Activated gamma-delta T cell treated with Interleukin-2 at 50 U/mL for 16 hours (primary cell): ENCODE measurements at regions not wholly inside any gene's neighbourhood (a gene's known extent, or its start where the extent isn't known, plus 50 kb on each side); places are given as distances from the start of the nearest gene placed in this dataset.

Source experiments
- DNase-seq: peaks from one replicate; pipeline ENCODE4 v3.0.0-alpha.2; 2020

DNA sequence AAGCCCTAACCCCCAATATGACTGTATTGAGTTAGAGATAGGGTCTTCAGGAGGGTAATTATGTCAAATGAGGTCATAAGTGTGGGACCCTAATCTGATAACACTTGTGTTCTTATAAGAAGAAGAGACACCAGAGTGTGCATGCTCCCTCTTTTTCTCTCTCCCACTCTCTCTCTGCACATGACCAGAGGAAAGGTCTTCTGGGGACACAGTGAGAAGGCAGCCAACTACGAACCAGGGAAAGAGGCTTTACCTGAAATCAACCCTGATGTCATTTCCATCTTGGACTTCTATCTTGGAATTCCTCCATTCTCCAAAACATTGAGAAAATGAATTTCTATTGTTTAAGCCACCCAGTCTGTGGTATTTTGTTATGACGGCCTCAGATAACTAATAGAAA lies 97.2 kb upstream of the MAD2L1 start:
- no peak for DNase-seq

DNA sequence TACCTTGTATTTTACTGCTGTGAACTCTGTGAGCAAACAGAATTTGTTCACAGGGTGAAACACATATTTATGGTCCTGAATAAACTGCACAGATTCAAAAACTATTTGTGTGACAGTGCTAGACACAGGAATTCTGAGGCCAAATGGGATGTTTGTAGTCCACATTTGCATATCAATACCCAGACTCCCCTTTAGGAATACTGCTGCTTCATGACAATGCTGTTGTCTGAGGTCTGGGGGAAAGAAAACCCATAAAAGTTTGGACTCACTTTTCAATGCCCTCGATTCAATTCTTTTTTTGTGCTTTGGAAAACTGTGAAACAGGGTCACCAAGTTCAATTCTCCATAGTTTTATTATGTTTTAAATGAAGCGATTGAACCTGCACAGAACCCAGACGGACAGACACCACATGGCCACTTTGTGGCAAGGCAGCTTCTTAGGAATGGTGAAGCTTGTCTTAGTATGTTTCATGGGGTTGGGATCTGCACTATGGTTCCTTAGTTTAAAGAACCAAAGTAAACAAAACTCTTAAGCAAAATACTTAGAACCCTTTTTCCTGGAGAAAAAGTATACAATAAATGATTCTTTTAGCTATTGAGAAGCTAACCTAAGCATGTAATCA lies 92.3 kb upstream of the MAD2L1 start:
- DNase-seq, result no peak

DNA sequence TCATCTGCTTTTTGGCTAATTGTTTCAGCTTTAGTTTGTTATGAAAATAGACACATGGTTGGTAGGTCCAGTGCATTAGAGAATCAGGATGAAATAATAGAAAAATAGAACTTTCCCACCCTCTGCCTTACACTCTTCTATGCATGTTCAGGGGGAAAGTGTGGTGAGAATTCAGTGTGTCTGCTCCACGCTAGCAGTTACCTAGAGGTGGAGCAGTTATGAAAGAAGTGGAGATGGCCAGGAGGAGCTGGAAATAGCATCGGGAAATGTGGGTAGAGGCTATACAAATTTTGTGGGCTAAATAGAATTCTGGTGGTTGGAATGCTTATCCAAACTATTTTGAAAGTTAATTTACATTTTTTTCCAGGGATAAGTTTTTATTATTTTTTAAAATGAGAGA lies 91.4 kb upstream of the MAD2L1 start:
- no peak for DNase-seq

DNA sequence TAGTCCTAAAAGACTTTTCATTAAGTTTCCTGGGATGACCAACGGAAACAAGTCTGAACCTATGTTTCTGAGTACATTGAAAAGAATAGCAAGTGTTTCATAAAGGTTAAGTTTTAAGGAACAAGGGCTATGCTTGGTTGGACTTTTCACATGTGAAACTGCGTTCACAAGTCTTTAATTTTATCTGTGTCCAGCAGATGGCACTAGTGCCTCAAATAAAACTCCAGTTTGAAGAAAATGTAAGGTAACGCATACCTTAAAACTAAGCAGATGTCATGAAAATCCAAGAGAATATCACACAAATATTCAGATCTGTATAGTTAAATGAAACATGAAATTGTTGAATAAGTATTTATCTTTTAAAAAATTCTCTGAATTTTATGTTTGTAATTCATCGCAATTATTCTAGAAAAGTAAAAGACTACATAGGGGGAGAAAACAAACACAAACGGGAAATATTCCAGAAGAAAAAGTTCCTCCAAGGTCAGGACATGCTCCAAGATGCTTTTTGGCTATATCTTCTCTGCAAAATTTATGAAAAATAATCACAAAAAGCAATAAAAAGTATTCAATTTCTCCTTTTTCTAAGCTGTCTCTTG lies 89.6 kb upstream of the MAD2L1 start:
- DNase-seq, result peak; percentile 15

DNA sequence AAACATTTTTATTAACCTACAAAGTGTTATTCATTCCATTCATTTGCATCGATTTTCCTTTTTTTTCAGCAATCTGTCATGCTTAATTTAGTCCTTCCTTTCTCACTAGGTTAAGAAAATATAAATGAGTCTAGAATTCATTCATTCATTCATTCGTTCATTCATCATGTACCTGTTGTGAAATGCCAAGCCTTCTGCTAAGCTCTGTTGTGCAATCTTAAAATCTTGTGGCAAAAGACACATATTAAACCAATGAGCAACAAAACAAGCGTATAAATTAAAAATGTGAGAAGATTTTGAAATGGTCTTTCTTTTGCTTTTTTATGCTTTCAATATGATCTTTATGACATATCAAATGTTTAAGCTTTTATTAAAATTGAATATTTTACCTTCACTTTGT lies 88.6 kb upstream of the MAD2L1 start:
- DNase-seq, result no peak

DNA sequence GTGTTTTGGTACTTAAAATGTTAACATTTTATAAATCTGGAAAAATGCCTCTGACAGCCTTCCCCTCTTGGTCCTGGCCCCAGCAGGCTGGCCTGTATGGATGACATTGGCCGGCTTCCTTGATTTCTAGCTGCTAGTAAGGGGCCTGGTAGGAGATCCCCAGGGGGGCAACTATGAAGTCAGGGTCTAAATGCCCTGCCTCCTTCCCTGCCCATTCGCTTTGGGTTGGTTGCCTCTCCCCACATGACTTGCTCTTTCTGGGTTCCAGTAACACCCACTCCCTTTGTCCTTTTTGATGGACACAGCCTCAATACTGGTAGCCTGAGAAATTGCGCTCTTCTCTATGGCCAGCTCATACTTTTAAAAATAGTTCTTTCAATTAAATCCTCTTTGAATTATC lies 78.0 kb upstream of the MAD2L1 start:
- no peak for DNase-seq

DNA sequence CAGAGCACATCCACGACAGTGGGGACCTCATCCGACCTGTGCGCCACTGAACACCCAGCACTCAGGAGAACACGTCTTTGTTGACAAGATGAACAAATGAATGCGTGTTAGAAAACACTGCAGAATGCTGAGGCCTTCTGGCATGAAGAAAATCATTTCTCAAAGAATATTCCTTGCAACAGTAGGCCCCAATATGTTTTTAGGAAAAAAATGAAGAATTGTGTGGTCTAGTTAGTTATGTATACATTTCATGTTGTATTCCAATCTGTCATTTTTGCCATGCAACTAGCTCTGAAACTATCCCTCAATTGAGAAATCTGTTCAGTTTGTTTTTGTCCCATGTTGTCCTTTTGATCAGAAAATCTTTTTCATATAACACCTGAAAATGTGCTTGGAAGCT lies 77.4 kb upstream of the MAD2L1 start:
- DNase-seq, result no peak

DNA sequence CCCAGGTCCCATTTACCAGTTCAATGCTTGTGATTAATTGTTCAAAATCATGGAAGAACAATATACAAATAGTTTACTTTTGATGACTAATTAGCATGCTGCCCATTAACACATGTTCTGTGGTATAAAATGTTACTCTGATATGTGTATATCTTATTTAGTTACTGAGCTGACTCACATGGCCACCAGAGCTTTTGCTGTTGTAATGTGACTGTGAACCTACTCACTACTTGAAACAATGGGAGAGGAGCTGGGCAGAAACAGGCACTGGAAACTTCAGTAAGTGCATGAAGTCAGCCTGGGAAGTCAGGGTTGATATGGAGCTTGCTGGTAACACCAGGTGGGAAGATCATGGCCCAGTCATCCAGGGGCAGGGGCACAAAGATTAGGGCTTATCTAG lies 72.7 kb upstream of the MAD2L1 start:
- DNase-seq, result no peak

DNA sequence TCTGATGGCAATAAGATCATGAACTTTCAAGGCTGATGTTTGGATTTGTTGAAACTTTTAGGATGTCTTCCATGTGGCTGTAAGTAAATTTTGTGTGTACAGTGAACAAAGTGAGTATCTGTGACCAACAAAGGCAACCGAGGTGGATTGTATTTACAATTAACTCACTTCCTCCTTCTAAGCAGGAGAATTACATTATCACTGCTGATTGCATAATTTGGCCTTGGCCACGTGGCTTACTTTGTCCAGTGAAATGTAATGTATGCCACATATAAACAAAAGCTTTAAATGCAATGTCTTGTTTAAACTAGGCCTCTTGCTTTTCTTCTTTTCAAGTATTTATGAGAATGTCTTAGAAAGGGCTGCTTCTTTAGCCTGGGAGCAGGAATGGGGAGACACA lies 66.3 kb upstream of the MAD2L1 start:
- DNase-seq, result no peak

DNA sequence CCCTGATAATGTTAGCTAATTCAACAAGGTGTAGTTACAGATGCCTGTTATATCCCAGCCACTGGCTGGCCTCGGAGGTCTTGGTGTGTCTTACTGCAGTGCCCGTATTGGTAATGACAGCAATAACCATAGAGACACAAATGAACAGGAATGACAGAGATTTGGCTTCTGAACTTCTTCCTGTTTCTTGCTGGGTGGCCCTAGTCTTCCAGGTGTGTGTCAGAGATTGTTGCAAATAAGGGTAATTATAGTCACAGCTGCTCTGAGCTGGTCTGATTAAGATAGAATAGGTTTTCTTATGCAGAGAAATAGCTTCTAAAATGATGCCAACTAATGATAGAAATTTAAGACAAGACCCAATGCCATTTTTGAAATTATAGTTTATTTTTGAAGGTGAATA lies 64.1 kb upstream of the MAD2L1 start:
- no peak for DNase-seq
